ENCODE measurements at regions not wholly inside any gene's neighbourhood (a gene's known extent, or its start where the extent isn't known, plus 50 kb on each side); places are given as distances from the start of the nearest gene placed in this dataset.

DNA sequence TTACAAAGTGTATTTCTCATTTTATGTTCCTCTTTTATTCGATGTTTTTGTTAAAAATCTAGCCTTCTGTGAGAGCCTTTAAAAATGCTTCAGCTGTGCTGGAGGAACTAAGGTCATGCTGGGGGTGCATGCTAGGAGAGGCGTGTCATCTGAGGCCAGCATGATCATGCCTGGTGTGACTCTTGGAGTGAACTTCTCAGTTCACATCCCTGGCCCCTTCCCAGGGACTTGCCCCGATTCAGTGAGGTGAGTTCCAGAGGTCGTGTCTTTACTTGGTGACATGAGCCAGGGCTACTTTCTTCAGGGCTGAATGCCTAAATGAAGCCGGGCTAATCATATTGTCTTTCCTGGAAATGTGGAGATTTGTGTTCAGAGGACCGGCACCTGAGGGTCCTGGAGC is 264.9 kb downstream of the MREG start:
- 54% methylated on average over 6 of the region's 6 CpGs for WGBS (ENCODE audit: insufficient coverage, low coverage, missing lambda C conversion rate)
- TF ChIP-seq, protein P1, sequence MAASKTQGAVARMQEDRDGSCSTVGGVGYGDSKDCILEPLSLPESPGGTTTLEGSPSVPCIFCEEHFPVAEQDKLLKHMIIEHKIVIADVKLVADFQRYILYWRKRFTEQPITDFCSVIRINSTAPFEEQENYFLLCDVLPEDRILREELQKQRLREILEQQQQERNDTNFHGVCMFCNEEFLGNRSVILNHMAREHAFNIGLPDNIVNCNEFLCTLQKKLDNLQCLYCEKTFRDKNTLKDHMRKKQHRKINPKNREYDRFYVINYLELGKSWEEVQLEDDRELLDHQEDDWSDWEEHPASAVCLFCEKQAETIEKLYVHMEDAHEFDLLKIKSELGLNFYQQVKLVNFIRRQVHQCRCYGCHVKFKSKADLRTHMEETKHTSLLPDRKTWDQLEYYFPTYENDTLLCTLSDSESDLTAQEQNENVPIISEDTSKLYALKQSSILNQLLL (CRISPR knock-in tag; IDR thresholded peaks at IDR 0.05; ENCODE audit: borderline replicate concordance), result no peak
- no peak for TF ChIP-seq SMARCA4 (IDR thresholded peaks at IDR 0.05)
- TF ChIP-seq PTBP1 (IDR thresholded peaks at IDR 0.05; ENCODE audit: low read depth, low read length), result no peak
- no peak for TF ChIP-seq NR2C2 (CRISPR knock-in tag; IDR thresholded peaks at IDR 0.05)
- no peak for TF ChIP-seq NR2C2 (tag; IDR thresholded peaks at IDR 0.05)
- TF ChIP-seq ZNF79 (CRISPR knock-in tag; IDR thresholded peaks at IDR 0.05; ENCODE audit: low read depth), result no peak

More for the DNA sequence above, 264.9 kb downstream of the MREG start:
- H3K4me3 ChIP-seq, result no peak overlapping the region
- FAIRE-seq (no peak), DNase-seq (ENCODE audit: extremely low read depth in 1 of 4, low spot score in 3 of 4) (no peak), ATAC-seq (no peak)
- no peaks in the 10 kb centered on the region for H3K27me3 ChIP-seq (ENCODE audit: control insufficient read depth in 2 of 2, insufficient read depth in 2 of 2, low read length in 2 of 2)
- H3K9me1 ChIP-seq (ENCODE audit: control insufficient read depth, insufficient read depth, low read length), result no peaks in the 10 kb centered on the region
- no peaks in the 10 kb centered on the region for H3K36me3 ChIP-seq (ENCODE audit: control insufficient read depth, insufficient read depth, low read length)
- H3K27ac ChIP-seq (ENCODE audit: extremely low read depth, low read depth, low read length), result no peak overlapping the region
- H2AFZ ChIP-seq (ENCODE audit: low read depth, low read length), result no peak overlapping the region
- H3K79me2 ChIP-seq (ENCODE audit: control insufficient read depth, insufficient read depth, low read length), result no peaks in the 10 kb centered on the region
- H3K9me3 ChIP-seq (replicated peaks; ENCODE audit: control insufficient read depth, insufficient read depth, low read depth, low read length), result no peaks in the 10 kb centered on the region
- no peak overlapping the region for H3K4me2 ChIP-seq (ENCODE audit: insufficient read depth, low read length)
- intact Hi-C loops (cut with micrococcal nuclease), result no loop called here
- H4K20me1 ChIP-seq (replicated peaks; ENCODE audit: control insufficient read depth, insufficient read depth, low read length), result no peaks in the 10 kb centered on the region
- no TSS peak for BruUV-seq (replicated peaks)
- ChIA-PET CTCF (ENCODE audit: low intra/inter-chr PET ratio) (no interaction called here), POLR2A (no interaction called here)
- H3K9ac ChIP-seq (ENCODE audit: insufficient read depth in 1 of 2, low read depth in 2 of 2, low read length in 2 of 2), result no peak overlapping the region
- H3K4me1 ChIP-seq (replicated peaks in 1 of 2; ENCODE audit: control insufficient read depth in 2 of 2, insufficient read depth in 2 of 2, low read length in 2 of 2), result 0 out of 5 replicates have a peak, but pooled peaks cover 0 to 5% of the 10 kb centered on the region in 2 experiments
- in situ Hi-C loops (cut with MboI), result no loop called here
